ENCODE measurements at regions not wholly inside any gene's neighbourhood (a gene's known extent, or its start where the extent isn't known, plus 50 kb on each side); places are given as distances from the start of the nearest gene placed in this dataset.
"Not testable (repeated sequence)": the region's sequence is repeated elsewhere in the genome, so short reads cannot be mapped to it uniquely, and the experiment has no call there.

DNA sequence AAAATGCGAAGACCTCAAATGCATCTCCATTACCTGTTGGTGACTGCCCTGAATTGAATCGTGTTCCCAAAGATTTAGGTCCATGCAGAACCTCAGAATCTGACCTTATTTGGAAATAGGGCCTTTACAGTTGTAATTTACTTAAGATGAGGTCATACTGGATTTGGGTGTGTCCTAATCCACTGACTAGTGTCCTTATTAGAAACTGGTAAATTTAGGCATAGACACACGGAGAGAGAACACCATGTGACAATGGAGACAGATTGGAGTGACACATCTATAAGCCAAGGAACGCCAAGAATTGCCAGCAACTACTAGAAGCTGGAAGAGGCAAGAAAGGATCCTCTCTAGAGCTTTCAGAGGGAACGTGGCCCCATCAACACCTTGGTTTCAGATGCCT is 203.1 kb downstream of the SMAD2 start:
- no peak for DNase-seq

DNA sequence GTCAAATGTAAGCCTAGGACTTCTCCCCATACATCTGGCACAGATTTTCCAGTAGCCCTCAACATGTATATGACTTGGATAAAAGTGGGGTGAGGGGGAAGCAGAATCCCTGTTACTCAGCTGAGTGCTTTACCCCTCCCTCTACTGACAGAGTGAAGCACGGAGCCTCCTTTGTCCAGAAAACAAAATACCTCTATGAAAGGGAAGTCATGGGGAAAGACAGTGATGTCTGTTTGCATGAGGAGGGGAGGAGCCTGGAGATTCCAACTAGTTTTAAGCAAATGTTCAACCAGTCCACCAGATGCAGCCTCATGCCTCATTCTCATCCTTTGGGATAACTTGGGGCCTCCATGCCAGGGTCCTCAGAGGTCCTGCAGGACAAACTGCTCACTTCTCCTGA is 203.9 kb downstream of the SMAD2 start:
- no peak for DNase-seq

DNA sequence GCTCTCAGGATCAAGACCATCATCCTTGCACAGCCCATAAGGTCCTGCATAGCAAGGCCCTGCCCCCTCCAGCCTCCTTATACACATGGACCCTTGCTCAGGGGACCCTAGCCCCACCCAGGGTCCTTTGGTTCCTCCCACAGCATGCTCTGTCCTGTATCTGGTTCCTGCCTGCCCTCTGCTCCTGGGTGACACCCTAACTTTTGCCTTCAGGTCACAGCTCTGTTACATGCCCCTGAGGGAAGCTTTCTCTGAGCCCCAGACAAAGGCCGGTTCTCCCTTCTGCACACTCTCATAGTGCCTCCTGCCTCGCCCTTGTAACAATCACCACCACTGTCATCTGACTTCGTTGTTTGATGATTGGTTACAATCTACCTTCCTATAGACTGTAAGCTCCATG is 204.8 kb downstream of the SMAD2 start:
- DNase-seq: no peak

DNA sequence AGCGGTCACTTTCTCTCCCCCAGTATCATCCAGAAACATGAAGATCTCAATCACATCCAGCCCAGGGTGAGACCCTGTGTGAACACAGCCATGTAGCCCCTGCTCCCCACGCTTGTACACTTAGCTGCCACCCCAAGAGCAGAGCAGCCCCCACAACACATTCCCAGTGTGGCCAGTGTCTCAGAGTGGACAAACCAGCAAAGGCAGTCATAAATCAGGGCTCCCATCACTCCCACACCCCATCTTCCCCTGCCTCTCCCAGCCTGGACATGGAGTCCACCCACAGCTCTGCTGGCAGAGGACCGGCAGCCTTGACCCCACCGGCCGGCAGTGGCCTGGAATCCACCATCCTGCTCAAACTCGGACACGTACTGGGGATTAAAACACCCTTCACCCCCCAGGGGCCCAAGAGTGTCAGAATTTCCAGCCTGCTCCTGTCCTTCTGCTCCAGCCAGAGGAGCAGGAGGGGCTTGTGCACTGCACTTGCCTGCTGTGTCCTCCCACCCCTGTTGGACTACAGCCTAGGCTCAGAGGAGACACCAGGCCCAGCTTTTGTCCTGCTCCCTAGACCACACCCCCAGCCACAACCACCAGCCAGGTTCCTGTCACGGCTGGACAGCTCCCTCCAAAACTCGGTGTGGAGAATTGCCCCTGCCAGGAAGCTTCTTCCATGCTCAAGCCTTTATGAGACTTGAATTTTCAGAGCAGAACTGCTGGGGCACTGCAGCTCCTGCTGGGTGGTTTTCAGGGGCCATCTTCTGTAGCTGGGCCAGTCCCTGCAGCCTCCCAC is 206.1 kb downstream of the SMAD2 start:
- DNase-seq: no peak

DNA sequence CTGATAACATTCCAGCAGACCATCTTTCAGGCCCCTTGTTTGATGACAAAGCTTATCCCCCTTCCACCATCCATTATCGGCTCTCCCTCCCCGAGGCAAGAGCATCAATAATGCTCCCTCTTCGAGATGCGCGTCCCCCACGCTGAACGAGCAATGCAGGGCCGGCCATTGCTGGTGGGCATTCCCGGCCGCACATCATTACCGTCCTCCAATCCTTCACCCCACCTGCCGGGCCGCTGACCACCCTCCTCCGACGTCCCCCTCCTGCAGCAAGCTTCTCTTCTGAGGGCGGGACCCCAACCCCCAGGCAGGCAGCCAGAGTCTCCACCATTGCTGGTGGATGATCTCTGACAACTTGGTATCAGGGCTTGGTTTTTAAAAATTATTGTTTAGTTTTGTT is 208.6 kb downstream of the SMAD2 start:
- DNase-seq: no peak

DNA sequence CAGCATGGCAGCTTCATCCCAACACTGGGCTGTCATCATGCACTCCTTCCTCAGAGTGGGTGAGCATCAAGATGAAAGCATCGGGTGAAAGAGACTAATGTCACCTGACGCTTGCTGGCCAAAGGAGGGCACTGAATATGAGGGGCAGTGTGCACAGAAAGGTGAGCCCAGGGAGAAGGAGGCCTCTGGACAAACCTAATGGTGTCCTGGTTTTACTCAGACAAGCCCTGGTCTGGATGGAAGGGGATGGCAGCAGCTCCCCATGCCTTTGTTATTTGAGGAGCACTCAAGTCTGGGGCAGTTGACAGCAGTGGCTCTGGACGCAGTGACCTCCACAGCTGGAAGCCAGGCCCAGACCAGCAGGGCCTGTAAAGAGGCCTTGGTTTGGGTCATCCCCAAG is 209.7 kb downstream of the SMAD2 start:
- no peak for DNase-seq

DNA sequence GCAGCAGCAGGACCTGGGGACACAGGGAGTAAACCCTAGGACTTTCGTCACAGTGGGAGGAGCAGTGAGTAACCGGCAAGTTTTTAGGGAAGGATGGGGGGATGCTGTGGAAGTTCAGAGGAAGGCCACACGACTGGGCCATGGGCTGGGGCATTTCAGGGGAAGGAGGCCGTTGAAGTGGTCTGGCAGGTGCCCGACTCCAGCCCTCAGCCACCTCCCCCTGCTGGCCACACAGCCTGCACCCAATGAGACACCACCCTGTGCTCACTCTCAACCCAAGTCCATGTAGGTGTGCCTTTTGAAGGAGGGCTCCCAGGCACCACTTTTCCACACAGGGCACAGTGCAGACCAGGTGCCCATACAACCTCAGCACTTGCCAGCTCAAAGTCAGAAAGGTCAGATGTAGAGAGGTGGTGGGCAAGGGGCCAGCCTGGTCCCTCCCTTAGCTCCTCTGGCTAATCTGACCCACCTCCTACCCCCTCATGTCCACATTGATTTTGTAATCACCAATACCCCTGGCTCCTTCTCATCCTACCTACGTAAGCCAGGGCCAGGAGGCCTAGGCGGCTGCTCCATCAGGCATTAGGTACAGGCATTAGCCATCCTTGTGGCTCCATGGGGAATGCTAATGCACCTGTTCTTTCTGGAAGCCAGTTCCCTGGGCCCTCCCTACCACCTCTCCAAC is 211.2 kb downstream of the SMAD2 start:
- no peak for DNase-seq

DNA sequence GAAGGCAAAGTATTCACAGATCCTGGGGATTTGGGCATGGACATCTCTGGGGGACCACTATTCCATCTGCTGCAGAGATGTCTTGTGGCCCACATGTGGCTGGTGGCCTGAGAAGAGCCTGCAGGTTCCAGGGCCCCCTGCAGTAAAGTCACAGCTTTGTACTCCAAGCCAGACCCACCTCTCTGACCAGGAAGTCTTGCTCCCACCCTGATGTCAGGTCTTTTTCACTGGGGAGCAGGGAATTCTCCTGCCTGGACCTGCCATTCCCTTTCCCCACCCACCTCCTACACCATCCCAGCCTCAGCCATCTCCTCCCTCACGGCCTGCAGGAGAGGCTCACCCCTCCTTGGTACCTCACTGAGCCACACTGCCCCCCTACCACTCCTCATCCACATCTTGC is 211.8 kb downstream of the SMAD2 start:
- DNase-seq: no peak

DNA sequence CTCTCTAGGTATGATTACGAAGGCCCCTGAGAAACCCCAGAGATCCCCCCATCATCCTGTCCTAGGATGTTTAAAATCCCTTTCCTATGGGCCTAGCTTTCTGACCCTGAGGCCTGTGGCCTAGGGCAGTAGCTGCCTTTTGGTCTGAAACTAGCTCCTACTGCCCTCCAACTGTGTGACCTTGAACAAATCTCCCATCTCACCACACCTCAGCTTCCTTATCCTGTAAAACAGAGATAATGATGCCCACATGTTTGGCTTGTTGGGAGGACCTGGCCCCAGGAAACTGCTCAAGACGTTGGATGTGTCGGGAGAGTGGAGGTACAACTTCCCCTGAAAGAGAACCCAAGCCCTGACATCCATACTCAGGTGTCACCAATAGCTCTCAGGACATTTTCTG is 213.2 kb downstream of the SMAD2 start:
- DNase-seq: no peak

DNA sequence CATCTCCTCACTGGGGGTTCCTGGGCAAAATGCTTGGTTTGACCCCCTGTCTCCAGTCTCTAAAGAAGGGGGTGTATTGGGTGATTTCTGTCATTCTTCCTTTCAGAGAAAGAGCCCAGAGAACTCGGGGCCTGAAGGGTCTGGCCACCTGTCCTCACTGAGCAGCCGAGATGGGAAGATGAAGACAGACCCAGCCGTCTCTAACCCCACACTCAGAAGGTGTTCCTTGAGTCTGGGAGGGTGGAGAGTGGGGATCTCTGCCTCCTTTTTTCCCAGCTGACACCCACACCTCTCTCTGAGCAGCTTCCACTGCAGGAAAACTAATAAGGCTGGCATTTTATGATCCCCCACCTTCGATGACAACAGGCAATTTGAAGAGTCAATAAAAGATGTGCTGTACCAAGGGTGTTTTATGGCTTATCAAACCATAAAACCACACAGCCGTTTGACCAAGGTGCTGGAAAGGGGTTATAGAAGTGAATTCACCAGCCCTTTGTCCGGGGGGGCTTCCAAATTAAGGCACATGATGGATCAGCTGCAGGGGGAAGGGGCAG is 213.8 kb downstream of the SMAD2 start:
- DNase-seq: no peak

DNA sequence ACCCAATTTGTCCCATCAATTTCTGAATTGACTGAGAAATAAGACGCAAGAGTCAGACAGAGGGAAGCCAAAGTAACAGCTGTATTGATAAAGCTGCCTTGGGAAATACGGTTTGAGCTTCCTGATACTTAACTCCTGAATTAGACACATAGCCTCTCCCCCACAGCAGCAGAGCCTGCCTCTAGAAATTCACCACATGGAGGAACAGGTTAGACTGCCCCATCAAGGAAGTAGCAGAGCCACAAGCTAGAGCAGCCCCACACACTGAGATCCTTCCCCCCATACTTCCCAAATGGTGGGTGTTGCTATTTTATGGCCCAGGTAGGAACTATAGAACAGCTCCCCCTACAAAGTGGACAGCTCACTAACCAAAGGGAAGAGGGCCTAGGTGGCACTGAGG is 220.0 kb downstream of the SMAD2 start:
- no peak for DNase-seq

DNA sequence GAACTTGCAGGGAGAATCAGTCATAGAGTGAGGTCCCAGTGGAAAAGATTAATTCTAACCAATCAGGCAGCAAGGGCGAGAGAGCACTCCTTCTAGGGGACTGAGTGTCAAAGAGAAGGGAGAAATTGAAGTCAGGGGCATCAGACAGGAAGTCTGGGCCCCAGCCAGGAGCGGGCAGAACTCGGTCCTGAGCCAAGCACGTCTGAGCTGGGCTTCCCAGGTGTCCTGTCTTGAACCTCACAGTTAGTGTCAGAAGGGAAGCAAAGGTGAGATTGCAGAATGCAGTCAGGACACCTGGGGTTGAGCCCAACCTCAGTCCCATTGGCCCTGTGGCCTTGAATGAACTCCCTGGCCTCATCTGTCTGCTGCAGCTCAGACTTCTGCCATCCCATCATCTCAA is 220.9 kb downstream of the SMAD2 start:
- no peak for DNase-seq

DNA sequence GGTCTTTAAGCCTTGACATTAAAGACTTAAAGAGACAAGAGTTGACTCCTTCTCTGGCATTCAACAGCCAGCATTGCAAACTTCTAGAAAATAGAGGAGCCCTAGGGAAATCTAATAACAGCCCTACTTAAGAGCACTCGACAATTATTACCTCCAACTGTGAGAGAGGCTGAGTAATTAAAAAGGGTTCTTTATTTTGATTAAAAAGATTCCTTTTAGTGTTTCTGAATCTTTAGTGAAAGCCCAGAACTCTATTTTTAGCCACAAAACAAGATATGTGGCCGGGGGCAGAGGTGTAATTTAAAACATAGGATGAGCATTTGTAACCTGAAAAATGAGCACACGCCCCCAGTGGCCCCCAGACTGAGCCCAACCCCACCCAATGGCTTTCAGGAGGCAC is 222.3 kb downstream of the SMAD2 start:
- no peak for DNase-seq

DNA sequence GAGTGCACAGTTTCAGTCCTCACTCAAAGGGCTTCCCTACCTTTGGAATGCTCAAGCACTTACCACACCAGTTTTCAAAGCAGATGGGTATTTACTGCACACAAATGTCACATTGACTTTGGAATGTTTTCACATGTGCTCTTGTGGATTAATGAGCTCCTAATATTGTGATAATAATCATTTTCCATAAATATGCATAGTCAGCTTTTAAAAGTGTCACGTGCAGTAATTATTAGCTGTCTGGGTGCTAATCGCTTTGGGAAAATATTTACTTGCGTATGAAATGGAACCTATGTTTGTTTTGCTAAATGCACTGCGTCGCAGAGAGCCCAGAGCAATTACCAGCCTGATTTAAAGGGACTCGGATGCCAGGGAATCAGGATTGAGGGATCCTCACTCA is 229.3 kb downstream of the SMAD2 start:
- no peak for DNase-seq

DNA sequence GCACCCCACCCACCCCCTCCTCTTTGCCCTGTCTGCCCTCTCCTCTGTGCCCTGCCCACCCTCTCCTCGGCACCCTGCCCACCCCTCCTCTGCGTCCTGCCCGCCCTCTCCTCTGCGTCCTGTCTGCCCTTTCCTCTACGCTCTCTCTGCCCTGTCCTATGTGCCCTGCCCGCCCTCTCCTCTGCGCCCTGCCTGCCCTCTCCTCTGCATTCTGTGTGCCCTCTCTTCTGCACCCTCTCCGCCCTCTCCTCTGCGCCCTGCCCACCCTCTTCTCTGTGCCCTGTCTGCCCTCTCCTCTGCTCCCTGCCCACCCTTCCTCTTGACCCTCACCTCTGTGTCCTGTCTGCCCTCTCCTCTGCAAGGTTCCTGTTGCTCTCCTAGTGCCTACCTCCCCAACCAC is 233.6 kb downstream of the SMAD2 start:
- DNase-seq: no peak

DNA sequence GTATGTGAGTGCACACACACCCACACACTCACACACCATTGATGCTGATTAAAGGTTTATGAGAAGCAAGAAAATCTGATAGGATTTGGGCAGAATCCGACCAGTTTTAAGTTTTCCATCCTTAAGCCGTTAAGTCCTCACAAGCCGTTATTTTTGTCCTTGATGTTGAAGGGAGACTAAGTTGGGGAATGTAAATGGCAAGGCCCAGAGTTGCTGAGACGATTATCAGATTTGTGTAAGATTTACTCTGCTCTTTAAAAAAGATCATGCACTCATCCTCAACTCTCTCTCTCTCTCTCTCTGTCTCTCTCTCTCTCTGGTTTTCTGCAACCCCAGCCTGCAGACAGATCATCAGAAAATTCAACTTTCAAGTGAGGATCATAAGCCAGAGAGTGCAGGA is 238.8 kb downstream of the SMAD2 start:
- DNase-seq: no peak

DNA sequence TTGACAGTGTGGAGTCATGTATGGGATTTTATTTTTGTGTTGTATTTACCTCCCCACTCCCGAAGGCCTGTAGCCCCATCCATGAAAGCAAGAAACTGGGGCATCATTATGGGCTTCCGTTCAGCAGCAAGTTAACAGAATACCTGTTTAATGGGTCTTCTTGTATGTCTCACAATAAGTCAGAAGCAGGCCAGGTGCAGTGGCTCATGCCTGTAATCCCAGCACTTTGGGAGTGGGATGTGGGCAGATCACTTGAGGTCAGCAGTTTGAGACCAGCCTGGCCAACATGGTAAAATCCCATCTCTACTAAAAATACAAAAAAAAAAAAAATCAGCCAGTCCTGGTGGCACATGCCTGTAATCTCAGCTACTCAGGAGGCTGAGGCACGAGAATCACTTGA is 239.7 kb downstream of the SMAD2 start:
- DNase-seq: not testable (repeated sequence)

DNA sequence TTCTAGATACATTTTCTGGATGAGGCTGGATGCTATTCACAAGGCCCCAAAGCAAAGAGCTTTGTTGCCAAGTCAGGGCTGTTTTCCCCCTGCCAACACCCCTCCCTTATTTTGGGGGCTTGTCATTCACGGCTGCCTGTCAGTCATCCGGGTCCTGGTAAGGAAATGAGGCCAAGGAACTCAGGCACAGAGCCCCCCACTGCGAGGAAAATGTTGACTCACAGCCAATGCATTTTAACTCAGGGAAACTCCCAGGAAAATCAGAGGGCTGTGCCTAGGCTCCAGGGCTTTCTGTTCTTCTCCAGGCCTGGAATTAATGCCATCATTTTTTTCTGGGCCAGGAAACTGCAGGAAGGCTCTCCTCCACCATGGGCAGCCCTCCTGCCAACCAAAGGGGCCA is 241.1 kb downstream of the SMAD2 start:
- DNase-seq: no peak

DNA sequence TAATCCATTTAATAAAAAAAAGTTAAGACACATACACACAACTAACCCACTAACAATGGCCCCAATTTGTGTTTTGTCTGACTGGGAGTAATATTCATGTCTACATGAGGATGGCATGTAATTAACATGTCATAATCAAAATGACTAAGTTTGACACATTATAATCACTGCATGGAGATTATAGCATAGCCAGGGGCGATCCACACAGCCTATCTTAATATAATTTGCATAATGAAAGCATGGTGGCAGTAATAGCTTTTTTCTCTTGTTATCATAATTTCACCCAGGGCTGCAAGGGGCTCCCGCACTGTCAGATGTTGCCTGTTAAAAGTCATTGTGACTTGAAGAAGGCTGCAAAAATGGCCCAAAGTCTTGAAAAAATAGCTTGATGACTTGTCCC is 243.7 kb downstream of the SMAD2 start:
- no peak for DNase-seq

DNA sequence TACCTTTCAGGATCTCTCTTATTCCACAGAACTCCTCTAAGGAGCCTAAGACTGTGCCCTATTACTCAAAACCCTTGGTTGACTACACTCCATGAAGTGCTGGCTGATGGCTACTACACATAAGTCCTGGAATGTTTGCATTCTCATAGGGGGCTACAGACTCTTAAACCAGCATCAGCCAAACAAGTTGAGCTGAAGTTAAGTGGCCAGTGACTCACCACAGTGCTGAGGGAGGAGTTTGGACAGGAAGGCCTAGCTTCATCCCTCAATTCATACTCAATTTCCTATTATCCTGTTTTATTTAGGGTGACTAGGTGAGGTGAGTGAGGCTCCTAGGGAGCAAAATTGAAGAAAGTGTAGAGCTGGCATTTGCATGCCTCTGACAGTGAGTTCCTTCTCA is 246.7 kb downstream of the SMAD2 start:
- DNase-seq: no peak

DNA sequence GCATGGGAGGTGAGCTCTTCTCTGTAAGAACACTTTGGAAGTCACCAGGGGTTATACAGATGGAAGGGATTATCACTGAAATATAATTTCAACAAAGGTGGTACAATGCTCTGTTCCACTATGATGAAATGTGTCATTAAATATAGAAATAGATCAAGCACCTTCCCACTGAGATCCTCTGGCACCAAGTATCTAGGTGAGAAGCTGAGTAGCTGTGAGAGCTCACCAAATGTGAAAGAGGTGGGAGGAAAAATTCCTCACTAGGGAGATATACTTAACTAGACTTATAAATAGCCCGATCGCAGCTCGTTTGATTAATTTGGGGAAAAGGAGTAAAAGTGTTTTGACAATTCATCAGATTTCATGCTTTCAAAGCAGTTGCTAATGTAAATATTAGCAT is 247.6 kb downstream of the SMAD2 start:
- DNase-seq: no peak

DNA sequence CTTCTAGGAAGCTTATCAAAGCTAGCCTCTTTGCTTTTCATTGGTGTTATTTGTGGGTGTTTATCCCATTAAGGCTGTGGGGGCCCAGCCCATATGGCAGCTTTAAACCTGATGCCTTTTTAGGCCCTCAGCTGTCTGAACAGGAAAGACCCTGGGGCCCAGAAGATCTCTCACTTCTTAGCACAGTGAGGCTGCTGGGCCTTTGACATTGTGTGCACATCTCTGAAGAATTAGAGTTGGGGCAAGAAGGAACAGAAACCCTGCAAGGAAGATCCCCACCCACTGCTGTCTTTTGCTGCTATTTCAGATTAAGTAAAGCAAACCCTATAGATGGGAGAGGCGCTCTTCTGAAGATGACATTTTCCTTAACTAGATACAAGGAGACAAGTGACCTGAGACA is 250.0 kb downstream of the SMAD2 start:
- no peak for DNase-seq

DNA sequence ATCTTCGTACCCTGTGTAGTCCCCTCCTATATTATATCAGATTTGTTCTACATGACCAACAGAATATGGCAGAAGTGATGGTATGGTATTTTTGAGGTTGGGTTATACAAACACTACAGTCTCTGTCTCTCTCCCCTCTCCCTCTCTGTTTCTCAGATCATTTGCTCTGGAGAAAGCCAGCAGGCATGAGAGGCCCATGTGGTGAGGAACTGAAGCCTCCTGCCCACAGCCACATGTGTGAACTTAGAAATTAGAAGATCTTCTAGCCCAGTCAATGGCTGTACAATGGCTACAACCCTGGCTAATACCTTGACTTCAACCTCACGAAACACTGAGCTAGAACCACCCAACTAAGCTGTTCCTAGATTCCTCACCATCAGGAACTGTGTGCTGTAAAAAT is 250.6 kb downstream of the SMAD2 start:
- DNase-seq: no peak

DNA sequence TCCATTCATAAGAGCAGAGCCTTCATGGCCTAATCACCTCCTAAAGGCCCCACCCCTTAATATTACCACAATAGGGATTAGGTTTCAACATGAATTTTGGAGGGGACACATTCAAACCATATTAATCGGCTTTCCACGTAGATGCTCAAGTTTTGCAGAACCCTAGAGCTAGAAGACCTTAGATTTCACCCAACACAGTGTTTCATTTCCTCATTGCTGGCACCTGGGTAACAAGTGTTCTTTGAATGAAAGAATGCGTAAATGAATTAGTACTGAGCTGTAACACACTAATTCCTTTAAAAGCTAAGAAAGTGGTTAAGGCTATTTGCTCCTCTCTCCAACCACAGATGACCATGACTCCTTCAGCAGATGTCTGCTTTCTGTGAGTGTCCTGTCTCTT is 252.5 kb downstream of the SMAD2 start:
- DNase-seq: no peak

DNA sequence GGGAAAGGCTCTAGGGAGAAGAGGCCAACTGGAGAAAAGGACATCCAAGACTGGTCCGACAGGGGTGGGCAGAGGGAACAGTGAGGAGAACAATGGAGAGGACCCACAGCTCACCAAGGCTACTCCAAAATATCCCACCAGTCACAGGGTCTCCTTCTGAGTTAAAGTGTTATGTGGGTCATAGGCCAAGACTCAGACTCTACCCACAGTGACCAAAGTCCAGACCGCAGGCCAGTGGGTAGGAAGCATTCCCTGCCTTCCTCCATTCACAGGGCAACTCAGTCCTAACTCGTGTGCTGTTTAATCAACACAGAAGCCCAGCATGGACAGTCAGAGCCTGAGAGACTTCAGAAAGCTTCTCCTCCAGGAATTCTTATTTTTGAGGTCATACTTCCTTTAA is 260.6 kb downstream of the SMAD2 start:
- no peak for DNase-seq
